ENCODE measurements at regions not wholly inside any gene's neighbourhood (a gene's known extent, or its start where the extent isn't known, plus 50 kb on each side); places are given as distances from the start of the nearest gene placed in this dataset.

DNA sequence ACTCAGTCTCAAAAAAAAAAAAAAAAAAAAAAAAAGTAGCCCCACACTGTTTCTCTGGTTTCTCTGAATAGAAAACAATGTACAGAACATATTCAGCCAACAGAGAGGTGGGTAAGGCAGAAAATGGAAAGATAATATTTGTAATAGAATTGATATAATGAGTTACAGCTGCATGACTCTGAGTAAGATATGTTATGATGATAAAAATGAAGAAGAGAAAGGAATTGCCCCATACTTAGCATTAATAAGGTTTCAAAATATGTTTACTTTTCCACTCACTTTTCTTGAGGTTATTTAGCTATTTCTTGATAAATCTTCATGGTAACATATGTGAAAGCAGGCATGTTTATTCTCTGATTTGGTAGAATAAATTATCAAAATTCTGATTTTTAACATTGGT lies 100.9 kb upstream of the ROBO2 start:
- Histone ChIP-seq H3K4me3 (no peak overlapping the region), H3K27ac (ENCODE audit: control insufficient read depth, insufficient read depth) (no peak overlapping the region), H4K20me1 (ENCODE audit: control insufficient read depth, insufficient read depth) (no peaks in the 10 kb centered on the region), H3K4me1 (ENCODE audit: control insufficient read depth, insufficient read depth, low read length) (no peaks in the 10 kb centered on the region), H3K36me3 (ENCODE audit: control insufficient read depth in 2 of 2, insufficient read depth in 2 of 2, low read length in 1 of 2) (no peaks in the 10 kb centered on the region), H3K79me2 (ENCODE audit: control insufficient read depth, insufficient read depth, low read length) (no peaks in the 10 kb centered on the region), H3K4me2 (ENCODE audit: control insufficient read depth, insufficient read depth) (no peak overlapping the region), H3K27me3 (replicated peaks in 1 of 2; ENCODE audit: control insufficient read depth in 2 of 2, insufficient read depth in 2 of 2, low read length in 1 of 2) (no peaks in the 10 kb centered on the region), H3K9ac (ENCODE audit: control insufficient read depth, insufficient read depth, low read length) (no peak overlapping the region), H2AFZ (ENCODE audit: control insufficient read depth, low read depth, low read length) (no peak overlapping the region), H3K9me3 (replicated peaks; ENCODE audit: control insufficient read depth, insufficient read depth, low read length) (no peaks in the 10 kb centered on the region)
- ChIA-PET CTCF (interaction anchor here (1.0 kb wide), 1 partner anchor 15 kb away, joined by 3 read pairs; no protein-coding TSS in a partner anchor), SMC1A (ENCODE audit: uncharacterized antibody, unreplicated experiment) (interaction anchor here (0.8 kb wide), 2 partner anchors 42 to 64 kb away, joined by 3 to 4 read pairs; no protein-coding TSS in a partner anchor), RAD21 (ENCODE audit: unreplicated experiment) (interaction anchor here (0.7 kb wide), 1 partner anchor 191 kb away, joined by 3 read pairs; no protein-coding TSS in a partner anchor), POLR2A (no interaction called here)
- DNase-seq (ENCODE audit: low read depth, low spot score) (no peak), ATAC-seq (no peak), FAIRE-seq (no peak)
- intact Hi-C loops (cut with micrococcal nuclease; ENCODE audit: unreplicated experiment), result loop anchor here (10.0 kb wide), 1 partner anchor 1154 kb away; the partner anchor contains the start of gene ZNF717
- no TSS peak for BruUV-seq (replicated peaks)
- in situ Hi-C loops (cut with MboI), result no loop called here
- TF ChIP-seq BMI1 (IDR thresholded peaks at IDR 0.05; ENCODE audit: borderline replicate concordance), result no peak
- TF ChIP-seq NR2C2 (IDR thresholded peaks at IDR 0.05; ENCODE audit: borderline replicate concordance, control insufficient read depth, insufficient read length, low read depth), result no peak
- TF ChIP-seq ZNF274 (IDR thresholded peaks at IDR 0.05; ENCODE audit: insufficient read depth, insufficient read length), result no peak
- TF ChIP-seq BACH1 (IDR thresholded peaks at IDR 0.05; ENCODE audit: borderline replicate concordance), result no peak
- TF ChIP-seq BRCA1 (IDR thresholded peaks at IDR 0.05; ENCODE audit: low read depth, low read length), result no peak
- no peak for TF ChIP-seq EP300 (IDR thresholded peaks at IDR 0.05; ENCODE audit: borderline replicate concordance in 1 of 2, control insufficient read depth in 1 of 2, low read depth in 2 of 2, low read length in 2 of 2)
- TF ChIP-seq SIX5 (IDR thresholded peaks at IDR 0.05; ENCODE audit: low read depth, low read length, severe bottlenecking), result no peak
- no peak for TF ChIP-seq IKZF1 (conservative IDR thresholded peaks at IDR 0.05)
- TF ChIP-seq, protein P1, sequence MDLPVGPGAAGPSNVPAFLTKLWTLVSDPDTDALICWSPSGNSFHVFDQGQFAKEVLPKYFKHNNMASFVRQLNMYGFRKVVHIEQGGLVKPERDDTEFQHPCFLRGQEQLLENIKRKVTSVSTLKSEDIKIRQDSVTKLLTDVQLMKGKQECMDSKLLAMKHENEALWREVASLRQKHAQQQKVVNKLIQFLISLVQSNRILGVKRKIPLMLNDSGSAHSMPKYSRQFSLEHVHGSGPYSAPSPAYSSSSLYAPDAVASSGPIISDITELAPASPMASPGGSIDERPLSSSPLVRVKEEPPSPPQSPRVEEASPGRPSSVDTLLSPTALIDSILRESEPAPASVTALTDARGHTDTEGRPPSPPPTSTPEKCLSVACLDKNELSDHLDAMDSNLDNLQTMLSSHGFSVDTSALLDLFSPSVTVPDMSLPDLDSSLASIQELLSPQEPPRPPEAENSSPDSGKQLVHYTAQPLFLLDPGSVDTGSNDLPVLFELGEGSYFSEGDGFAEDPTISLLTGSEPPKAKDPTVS (IDR thresholded peaks at IDR 0.05; ENCODE audit: low read depth, low read length), result no peak
- TF ChIP-seq STAT3 (IDR thresholded peaks at IDR 0.05; ENCODE audit: low read depth, low read length), result no peak
- no peak for TF ChIP-seq ZBTB33 (IDR thresholded peaks at IDR 0.05)
- TF ChIP-seq CREM (IDR thresholded peaks at IDR 0.05; ENCODE audit: low read depth), result no peak
- no peak for TF ChIP-seq NKRF (conservative IDR thresholded peaks at IDR 0.05)
- no peak for TF ChIP-seq E4F1 (IDR thresholded peaks at IDR 0.05; ENCODE audit: borderline replicate concordance, partially characterized antibody)
- no peak for TF ChIP-seq GATAD2B (conservative IDR thresholded peaks at IDR 0.05; ENCODE audit: low read depth)
- no peak for TF ChIP-seq USF2 (IDR thresholded peaks at IDR 0.05; ENCODE audit: borderline replicate concordance, low read depth, low read length)
